ENCODE measurements at regions not wholly inside any gene's neighbourhood (a gene's known extent, or its start where the extent isn't known, plus 50 kb on each side); places are given as distances from the start of the nearest gene placed in this dataset.
A peak's percentile ranks its signal among the peaks of the same experiment; 100 is the strongest.

DNA sequence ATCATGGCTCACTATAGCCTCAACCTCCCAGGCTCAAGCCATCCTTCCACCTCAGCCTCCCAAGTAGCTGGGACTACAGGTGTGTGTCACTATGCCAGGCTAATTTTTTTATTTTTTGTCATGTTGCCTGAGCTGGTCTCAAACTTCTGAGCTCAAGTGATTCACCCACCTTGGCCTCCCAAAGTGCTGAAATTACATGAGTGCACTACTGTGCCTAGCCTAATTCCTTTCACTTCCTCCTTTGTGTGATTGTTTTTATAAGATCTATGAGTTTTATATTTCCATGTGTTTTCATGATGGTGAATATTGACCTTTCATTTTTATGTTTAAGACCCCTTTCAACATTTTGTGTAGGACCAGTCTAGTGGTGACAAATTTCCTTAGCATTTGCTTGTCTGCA is 55.2 kb upstream of the IL12B start:
- DNase-seq (ENCODE audit: low read depth in 2 of 2), result no peak

DNA sequence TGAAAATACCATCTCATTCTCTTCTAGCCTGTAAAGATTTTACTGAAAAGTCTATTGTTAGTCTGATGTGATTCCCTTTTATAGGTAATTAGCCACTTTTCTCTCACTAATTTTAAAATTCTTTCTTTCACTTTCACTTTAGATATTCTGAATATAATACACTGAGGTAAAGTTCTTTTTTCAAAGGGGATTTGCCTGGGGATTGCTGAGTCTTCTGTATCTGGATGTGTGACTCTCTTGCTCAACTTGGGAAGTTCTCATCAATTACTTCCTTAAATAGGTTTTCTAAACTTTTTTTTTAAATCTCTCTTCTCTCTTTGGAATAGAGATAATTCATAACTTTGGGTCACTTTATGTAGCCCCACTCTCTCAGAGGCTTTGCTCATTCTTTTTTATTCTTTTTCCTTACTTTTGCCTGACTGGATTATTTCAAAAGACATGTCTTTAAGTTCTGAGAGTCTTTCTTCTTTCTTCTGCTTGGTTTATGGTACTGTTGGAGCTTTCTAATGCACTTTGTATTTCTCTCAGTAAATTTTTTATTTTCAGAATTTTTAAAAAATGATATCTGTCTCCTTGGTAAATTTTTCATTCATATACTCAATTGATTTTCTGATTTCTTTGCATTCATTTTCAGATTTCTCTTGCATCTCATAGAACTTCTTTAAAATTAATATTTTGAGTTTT is 55.9 kb upstream of the IL12B start:
- no peak for DNase-seq (ENCODE audit: low read depth in 2 of 2)

DNA sequence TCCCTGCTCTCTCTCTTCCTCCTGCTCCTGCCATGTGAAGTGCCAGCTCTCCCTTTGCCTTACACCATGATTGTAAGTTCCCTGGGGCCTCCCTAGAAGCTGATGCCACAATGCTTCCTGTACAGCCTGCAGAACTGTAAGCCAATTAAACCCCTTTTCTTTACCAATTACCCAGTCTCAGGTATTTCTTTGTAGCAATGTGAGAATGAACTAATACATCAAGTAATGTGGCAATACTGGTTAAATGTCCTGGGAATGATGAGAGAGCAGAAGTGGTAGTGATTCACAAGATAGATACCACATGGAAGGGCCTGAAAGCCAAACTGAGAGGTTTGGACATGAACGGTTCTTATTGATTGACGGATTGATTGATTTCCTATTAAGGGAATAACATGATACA is 62.6 kb upstream of the IL12B start:
- no peak for DNase-seq (ENCODE audit: low read depth in 2 of 2)

DNA sequence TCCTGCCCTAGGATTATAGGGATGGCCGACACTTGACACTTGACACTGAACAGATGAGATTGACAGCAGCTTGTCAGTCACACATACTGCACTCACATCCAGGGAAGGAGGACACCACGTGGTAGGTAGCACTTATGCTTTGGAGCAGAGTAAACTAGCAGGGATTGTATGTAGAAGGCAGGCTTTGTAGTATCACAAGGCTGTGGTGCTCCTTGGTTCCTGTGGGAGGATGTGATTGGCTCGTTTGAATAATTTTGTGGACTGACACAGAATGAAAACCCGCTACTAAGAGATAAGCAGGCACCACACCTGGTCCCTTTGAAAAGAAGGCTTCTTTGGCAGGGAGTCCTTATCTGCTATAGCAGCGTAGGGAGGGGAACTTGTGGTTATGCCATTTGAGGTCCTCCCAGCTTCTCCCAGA is 63.6 kb upstream of the IL12B start:
- no peak for DNase-seq (ENCODE audit: low read depth in 2 of 2)

DNA sequence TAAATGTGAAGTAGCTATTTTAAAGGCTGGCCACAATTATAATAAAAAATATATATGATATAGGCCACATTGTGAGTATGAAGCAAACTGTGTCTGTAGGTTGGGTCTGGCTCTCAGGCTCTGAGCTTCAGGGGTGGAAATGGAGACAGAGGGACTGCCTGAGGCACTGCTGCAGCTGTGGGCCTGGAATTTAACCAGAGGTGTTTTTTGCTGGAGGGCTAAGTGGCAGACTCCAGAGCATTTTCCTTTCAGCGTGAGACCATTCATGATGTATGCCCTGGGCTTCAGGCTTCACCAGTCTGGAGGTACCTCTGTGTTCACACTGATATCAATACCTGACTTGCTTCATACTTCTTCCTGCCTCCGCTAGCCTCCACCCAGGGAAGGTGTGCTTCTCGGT is 64.9 kb upstream of the IL12B start:
- DNase-seq (ENCODE audit: low read depth in 2 of 2), result no peak

DNA sequence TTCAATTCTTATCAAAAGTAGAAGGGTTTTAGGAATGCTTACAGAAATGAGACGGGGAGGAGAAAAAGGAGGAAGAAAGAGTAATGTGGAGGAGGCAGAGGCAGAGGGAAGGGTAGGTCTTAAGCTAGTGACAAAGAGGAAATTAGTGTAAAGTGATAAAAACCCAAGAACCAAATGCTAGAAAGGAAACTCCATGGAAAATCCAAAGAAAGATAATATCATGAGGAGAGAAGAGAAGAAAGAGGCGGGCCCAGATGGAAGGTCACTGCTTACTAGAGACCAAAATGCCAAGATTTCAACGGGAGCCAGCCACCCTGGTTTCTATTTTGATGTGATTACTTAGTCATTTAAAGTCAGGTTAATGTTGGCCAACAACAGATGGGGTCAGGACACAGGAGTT is 68.6 kb upstream of the IL12B start:
- DNase-seq (ENCODE audit: low read depth in 2 of 2), result no peak

DNA sequence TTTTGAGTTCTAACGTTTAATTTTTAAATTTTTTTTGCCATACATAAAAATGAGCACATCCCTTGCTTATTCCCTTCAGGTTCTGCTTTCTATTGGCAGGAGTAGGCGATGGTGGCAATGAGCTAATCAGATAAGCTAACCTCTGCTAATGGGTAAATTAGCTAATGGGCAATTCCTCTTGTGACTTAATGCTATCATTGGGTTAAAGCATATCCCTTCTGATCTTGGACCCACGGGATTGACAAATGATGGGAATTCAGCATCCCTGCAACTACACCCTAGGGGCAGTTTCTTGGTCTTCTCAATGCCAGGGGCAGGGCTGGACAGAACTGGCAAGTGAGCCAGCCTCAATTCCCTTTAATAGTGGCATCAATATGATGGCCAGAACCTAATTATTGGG is 70.2 kb upstream of the IL12B start:
- no peak for DNase-seq (ENCODE audit: low read depth in 2 of 2)

DNA sequence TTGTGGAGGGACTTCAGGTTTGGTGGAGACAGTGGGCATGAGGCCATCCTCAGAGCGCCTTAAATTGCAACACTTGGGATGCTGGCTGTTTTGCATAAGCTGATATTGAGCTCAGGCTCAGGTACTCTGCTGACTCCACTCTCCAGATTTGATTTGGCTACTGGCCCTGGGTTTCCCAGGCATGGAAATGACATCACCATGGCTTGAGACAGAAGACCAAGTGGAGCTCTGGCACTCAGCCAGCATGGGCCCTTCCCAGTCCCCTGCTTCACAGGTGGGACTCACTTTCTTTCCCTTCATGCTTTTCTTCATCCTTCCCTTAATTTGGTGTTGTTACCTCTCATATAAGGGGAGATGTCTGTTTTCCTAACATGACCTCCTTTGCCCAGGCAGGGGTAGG is 72.0 kb upstream of the IL12B start:
- DNase-seq (ENCODE audit: low read depth in 2 of 2), result no peak

DNA sequence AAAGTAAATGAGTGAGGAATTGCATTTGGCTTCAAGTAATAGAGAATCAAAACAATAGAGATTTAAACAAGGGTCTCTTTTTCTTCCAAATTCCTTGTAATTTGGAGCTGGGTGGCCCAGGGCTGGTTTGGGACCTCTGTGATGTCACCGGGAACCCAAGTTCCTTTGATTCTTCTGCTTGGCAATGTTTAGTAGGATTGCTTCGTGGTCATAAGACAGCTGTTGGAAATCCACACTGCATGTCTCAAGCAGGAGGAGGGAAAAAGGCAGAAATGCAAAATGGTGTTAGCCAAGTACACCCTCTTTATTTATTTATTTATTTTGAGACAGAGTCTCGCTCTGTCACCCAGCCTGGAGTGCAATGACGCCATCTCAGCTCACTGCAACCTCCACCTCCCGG is 72.6 kb upstream of the IL12B start:
- no peak for DNase-seq (ENCODE audit: low read depth in 2 of 2)

DNA sequence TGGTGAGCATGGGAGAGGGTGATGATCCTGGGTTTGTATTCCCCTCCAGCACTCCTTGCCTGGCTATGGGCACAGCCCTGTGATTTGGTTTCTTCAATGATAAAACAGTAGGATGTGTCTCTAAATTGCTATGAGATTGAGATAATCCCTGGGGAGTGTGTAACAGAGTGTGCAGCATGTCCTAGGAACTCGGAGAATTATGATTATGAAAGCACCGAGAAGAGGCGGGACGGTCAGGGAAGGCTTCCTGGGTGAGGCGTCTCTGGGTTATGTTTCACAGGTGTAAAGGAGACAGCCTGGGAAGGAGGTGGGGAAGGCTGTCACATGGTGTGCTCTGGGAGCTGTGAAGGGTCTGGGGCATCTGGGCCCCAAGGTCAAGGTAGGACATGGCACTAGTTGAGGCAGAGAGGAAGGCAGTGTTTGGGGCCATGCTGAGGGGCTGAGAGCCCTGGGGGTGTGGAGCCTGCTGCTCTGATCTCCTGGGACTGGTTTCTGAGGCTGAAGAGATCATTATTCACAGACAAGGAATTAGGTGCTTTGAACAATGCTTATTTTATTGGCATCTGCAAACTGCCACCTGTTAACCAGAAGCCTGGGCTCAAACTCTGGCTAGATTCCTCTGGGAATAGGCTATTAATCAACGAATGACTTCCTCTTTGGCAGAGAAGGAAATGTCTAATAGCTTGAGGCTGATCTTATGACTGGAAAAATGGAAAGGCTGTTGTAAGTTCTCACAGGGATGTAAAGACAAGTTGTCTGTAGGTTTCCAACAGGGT is 73.8 kb upstream of the IL12B start:
- no peak for DNase-seq (ENCODE audit: low read depth in 2 of 2)

DNA sequence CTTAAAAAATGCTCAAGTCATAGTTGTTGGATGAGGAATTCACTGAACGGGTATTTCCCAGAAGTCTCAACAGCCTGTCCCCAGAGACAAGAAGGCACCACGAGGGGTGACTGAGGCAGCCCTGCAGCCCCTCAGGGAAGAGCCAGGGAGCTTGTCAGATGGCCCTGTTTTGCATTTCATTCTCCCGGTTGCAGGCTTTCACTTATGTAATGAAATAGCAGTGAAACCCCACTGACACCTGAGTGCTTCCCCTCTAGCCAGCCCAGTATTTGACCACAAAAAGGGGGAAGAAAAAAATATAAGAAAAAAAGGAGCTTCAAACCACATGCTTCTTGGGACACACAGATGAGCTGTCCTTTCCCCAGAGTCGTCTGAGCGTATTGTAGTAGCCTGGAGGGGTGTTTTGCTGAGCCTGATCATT is 75.3 kb upstream of the IL12B start:
- no peak for DNase-seq (ENCODE audit: low read depth in 2 of 2)

DNA sequence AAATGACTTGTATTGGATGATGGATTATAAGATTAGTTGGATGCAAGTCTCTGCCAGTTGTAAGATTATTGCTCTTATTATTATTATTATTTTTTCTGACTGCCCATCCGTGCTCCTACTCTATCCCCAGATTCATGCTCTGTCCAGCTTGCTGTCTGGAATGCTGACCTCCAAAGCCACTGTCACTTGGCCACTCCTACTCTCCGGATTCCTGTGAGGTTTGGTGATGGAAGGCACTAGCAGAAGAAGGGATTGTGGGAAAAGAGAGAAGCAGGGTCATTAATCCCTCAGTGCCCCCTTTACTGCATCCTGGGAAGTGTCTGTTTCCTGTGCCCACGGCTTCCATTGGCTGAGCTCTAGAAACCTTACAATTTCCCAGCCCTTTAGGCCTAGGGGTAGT is 76.3 kb upstream of the IL12B start:
- DNase-seq (ENCODE audit: low read depth in 2 of 2), result no peak

DNA sequence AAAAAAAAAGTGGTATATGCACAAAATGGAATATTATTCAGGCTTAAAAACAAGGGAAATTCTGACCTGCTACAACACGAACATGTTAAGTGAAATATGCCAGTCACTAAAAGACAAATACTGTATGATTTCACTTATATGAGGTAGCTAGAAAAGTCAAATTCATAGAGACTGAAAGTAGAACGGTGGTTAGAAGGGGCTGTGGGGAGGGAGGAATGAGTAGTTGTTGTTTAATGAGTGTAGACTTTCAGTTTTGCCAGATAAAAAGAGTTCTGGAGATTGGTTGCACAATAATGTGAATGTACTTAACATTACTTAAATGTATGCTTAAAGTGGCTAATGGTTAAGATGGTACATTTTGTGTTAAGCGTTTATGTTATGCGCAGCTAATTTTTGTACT is 79.5 kb upstream of the IL12B start:
- DNase-seq (ENCODE audit: low read depth in 2 of 2), result no peak

DNA sequence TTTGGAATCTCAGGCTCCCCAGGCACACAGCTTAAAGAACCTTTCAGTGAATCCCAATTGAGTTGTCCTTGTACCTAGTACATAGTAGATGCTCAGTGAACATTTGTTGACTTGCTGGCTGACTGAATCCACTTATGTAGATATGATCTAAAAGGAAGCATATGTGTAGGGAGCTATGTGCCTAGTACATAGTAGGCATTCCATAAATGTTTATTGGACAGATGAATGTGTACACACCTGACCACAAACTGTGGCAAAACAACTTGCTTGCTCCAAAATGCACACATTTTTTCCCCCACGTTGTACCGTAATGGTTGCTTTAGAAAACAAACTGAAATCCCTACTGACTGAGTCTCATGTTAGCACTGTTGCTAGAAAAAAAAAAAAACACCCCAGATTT is 80.2 kb upstream of the IL12B start:
- no peak for DNase-seq (ENCODE audit: low read depth in 2 of 2)

DNA sequence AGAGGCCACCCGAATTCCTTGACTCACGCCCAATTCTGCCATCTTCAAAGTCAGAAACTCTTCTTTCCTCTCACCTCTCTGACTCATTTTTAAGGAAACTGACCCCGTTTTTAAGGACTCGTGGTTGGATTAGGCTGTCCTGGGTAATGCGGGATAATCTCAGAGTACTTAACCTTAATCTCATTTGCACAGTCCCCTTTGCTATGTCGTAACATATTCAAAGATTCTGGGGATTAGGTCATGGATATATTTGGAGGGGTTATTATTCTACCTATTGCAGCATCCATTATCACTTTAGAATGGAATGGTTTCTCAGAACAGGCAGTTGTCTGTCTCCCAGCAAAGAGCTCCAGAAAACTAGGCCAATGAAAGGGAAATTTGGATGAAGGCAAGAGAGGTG is 80.8 kb upstream of the IL12B start:
- DNase-seq (ENCODE audit: low read depth in 2 of 2), result no peak

DNA sequence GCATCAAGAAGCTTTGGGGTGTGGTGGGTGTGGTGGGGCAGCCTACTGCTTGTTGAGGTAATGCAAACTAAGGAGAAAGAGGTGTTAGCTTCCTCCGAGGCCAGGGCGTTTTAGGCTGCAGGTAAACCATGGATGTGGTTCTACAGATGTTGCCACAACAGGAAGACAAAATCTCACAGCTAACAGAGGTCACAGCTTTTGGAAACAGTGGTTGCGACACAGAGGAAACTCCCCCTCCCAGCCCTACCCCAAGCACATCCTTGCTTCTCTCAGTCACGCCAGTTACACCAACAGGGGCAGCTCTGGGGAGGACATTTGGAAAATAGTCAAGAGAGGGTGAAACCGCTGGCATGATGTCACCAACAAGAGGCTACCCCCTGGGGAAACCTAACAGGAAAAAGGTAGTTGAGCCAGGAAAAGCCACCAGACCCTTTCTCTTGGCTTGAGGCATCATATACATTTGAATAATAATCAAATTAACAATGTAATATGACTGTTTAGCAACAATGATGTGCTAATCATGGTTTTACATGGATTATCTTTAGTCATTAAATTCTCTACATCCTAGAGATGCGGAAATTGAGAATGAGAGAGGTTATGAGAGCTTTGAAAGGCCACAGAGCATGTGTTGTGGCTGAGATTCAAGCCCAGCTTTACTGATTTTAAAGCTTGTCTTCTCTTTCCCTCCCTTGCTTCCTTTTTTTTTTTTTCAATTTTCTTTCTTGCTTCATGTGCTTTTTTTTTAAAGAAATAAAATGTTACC is 82.2 kb upstream of the IL12B start:
- DNase-seq (ENCODE audit: low read depth in 2 of 2), result peak; percentile 17 to 26

DNA sequence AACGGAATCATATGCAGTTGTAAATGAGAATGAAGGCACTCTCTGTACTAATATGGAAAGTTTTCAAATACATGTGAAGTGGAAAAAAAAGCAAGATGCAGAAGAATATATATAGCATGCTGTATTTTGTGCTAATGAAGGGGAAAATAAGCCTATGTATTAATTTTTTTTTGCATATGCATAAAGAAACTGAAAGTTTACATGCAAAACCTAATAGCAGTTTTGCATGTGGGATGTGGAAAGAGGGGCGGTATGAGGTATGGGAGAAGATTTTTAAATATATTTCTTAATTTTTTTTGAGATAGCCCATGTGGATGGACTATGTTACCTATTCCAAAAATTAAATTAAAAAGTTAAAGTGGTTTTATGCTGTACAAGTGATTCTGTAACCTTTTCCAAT is 83.7 kb upstream of the IL12B start:
- no peak for DNase-seq (ENCODE audit: low read depth in 2 of 2)

DNA sequence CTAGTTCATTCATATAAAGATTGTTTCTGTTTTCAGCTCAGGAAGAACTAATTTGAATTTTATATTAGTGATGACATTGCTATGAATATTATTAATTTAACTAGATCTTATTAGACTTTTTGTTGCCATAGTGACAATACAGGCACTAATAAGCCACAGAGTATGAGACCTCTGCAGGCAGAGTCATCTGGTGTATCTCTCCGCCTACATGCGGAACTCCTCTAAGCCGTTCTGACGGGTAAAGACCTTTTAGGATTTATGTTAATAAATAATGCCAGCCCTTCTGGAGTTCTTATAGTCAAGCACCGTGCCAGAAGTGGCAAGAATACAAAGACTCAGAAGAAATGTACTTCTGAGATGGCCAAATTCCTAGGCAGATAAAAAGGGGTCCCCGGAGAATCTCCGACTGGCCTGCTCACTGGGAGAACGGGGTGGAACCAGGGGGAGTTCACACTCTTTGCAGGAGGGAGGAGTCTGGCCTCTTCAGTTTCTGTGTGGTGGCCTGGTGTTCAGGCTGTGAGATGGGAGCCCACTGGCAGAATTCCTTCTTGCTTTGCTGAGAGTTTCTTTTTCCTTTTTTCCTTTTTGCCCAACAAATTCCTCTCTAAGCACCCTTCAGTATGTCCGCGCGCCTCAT is 85.1 kb upstream of the IL12B start:
- DNase-seq (ENCODE audit: low read depth in 2 of 2), result no peak

DNA sequence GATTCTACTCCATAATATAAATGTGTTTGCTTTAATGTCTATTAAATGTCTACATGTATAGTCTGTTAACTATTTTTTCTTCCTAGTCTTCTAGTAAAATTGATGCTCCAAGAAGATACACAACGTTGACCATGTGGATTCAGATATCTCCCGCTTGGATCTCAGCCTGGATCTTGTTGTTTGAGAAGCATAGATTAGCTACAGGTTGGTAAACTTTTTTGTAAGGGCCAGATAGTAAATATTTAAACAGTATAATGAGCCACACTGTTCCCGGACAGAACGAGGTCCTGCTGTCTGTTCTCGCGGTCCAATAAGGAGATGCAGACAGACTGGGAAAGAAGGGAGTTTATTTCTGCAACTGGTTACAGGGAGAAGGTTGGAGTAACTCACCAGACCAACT is 86.2 kb upstream of the IL12B start:
- DNase-seq (ENCODE audit: low read depth in 2 of 2), result no peak

DNA sequence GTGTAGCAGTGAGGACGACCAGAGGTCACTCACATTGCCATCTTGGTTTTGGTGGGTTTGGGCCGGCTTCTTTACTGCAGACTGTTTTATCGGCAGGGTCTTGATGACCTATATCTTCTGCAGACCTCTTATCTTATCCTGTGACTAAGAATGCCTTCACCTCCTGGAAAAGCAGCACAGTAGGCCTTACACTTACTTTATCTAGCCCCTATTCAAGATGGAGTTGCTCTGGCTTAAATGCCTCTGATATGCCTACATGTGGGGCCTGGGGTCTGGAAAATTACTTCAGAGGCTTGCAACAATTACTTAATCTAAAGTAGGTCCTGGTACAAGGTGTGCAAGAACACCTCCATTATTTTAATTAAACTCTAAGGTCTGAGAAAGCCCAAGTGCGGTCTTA is 86.9 kb upstream of the IL12B start:
- no peak for DNase-seq (ENCODE audit: low read depth in 2 of 2)

DNA sequence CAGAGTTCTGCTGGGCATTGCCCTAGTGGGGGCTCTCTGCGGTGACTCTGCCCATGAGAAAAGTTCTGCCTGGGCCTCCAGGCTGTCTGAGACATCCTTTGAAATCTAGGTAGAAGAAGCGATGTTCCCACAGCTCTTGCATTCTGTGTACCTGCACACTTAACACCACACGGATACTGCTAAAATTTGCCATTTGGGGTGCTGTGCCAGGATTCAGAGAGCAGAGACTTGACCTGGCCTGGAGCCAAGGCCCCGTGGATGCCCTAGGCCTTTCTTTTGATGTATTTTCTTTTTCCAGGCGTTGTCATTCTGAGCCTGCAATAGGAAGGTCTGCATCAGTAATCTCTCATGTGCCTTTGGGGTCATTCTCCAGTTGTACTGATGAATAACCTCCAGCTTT is 89.3 kb upstream of the IL12B start:
- no peak for DNase-seq (ENCODE audit: low read depth in 2 of 2)

DNA sequence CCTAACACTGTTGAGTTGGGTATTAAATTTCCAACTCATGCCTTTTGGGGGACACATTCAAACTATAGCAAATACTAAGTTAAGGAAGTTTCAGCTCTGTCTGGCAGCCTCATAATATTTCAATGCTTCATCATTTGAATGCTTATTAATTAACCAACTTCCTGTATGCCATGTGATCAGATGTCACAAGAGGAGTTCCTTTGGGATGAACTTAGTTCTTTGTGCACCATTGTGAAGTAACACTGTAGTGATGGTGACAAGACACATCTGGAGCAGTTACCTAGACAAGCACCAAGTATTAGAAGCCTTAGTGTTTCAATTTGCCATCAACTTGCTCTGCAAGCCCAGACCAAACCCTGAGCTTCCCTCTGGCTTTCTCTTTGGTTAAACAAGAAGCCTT is 90.7 kb upstream of the IL12B start:
- DNase-seq (ENCODE audit: low read depth in 2 of 2), result no peak

DNA sequence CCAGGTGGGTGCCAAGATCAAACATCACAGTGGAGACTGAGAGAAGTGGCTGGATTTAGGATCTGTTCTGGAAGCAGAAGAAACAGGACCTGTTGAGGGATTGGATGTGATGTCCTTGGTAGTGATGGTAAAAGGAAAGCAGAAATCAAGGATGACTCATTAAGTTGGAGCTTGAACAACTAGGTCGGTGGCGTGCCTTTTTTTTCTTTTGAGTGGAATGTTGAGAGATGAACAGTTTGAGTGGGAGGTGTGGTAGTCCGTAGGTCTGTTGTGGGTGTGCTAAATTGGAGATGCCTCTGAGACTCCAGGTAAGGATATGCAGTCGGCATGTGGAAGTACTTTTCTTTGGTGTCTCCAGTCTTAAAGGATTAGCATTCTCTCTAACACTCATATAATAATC is 92.1 kb upstream of the IL12B start:
- DNase-seq (ENCODE audit: low read depth in 2 of 2), result no peak

All from stimulated activated CD4-positive, alpha-beta T cell treated with anti-CD3 and anti-CD28 coated beads, Interleukin-1b, Interleukin-23, amount 100 ng/mL, for 1 hour (primary cell).